HepG2 (cell line): ENCODE measurements at regions not wholly inside any gene's neighbourhood (a gene's known extent, or its start where the extent isn't known, plus 50 kb on each side); places are given as distances from the start of the nearest gene placed in this dataset.

Source experiments
- ELF4 ChIP-seq: sonication (generic); formaldehyde crosslinking; IDR thresholded peaks from 2 replicates; pipeline ENCODE4 v1.5.0; 2020; ENCODE audit warnings: missing genetic modification reagents, mild to moderate bottlenecking, moderate library complexity, borderline replicate concordance
- ETV5 ChIP-seq: IDR thresholded peaks from 2 replicates; pipeline ENCODE4 v1.6.1; 2018; ENCODE audit warnings: missing biosample characterization, missing genetic modification reagents, inconsistent platforms, borderline replicate concordance
- NCOA2 ChIP-seq: sonication (generic); formaldehyde crosslinking; IDR thresholded peaks from 2 replicates; pipeline ENCODE4 v1.8.0; 2022; ENCODE audit warnings: inconsistent platforms
- NFIB ChIP-seq: sonication (generic); formaldehyde crosslinking; IDR thresholded peaks from 2 replicates; pipeline ENCODE4 v1.9.0; 2021; ENCODE audit warnings: missing genetic modification reagents, mild to moderate bottlenecking, borderline replicate concordance
- RBM39 ChIP-seq: fragments of 200-400 bp; formaldehyde crosslinking; IDR thresholded peaks from one replicate; pipeline ENCODE4 v1.6.1; 2018; ENCODE audit warnings: antibody characterized with exemption, mild to moderate bottlenecking, low read depth, low read length; ENCODE audit not compliant: poor library complexity, severe bottlenecking
- SMC3 ChIP-seq: IDR thresholded peaks from 2 replicates; pipeline ENCODE4 v1.6.1; 2011; ENCODE audit warnings: low read length, improper control_type of control experiment
- SRSF1 ChIP-seq: fragments of 200-400 bp; formaldehyde crosslinking; optimal IDR thresholded peaks from 2 replicates; pipeline ENCODE3; 2017; ENCODE audit warnings: mild to moderate bottlenecking, low read depth, low read length, moderate library complexity
- SSRP1 ChIP-seq: IDR thresholded peaks from 2 replicates; pipeline ENCODE4 v1.6.1; 2016; ENCODE audit warnings: control low read depth
- ZNF121 ChIP-seq: sonication (generic); formaldehyde crosslinking; IDR thresholded peaks from 2 replicates; pipeline ENCODE4 v1.5.0; 2020; ENCODE audit warnings: mild to moderate bottlenecking, missing genetic modification reagents
- ZNF7 ChIP-seq: IDR thresholded peaks from 2 replicates; pipeline ENCODE4 v1.6.1; 2016; ENCODE audit warnings: missing biosample characterization, missing genetic modification reagents
- ZNF841 ChIP-seq: sonication (generic); formaldehyde crosslinking; IDR thresholded peaks from 2 replicates; pipeline ENCODE4 v1.8.1; 2023; ENCODE audit warnings: missing genetic modification reagents, borderline replicate concordance
- TF ChIP-seq, protein P1 (sequence below): sonication (generic); formaldehyde crosslinking; IDR thresholded peaks from 2 replicates; pipeline ENCODE4 v1.4.0; 2020; ENCODE audit warnings: mild to moderate bottlenecking, missing genetic modification reagents
- TF ChIP-seq, protein P2 (sequence below): sonication (generic); formaldehyde crosslinking; IDR thresholded peaks from 2 replicates; pipeline ENCODE4 v1.5.0; 2020; ENCODE audit warnings: missing genetic modification reagents
- TF ChIP-seq, protein P3 (sequence below): IDR thresholded peaks from 2 replicates; pipeline ENCODE4 v1.4.0; 2020; ENCODE audit warnings: mild to moderate bottlenecking, missing genetic modification reagents
- TF ChIP-seq, protein P4 (sequence below): sonication (generic); formaldehyde crosslinking; IDR thresholded peaks from 2 replicates; pipeline ENCODE4 v1.4.0; 2020; ENCODE audit warnings: missing genetic modification reagents, borderline replicate concordance
- TF ChIP-seq, protein P5 (sequence below): IDR thresholded peaks from 2 replicates; pipeline ENCODE4 v1.6.1; 2018; ENCODE audit warnings: missing genetic modification reagents, mild to moderate bottlenecking, missing compliant biosample characterization

DNA sequence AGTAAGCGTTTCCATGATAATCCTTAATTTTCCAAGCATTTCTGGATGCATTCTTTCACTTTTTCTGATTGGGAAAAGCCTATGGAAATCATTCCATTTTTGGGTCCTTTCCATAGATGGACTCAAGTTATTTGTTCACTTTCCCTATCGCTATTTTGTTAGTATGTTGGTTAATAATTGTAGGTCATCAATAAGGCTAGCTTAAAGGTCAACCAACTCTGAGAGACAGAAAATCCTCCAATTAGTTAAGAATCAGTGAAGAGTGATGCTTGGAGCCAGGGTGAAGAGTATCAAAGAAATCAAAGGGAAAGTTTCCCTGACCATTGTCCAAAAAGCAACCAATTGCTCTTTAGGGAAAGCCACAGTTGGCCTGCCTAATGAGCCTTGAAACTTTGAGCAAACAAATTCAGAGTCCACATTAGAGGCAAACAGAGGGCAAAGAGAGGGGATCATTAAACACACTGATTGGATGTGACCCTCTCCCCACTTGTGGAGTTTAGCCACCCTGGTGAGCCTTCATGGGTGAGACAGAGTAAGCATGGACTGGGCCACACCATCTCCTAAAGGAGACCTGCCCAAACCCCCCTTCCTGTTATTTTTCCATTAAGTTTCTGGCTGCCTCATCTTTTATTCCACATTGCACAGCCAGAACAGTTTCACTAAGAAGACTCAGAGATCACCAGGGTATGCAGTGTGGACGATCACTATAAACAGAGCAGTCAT, 133.4 kb upstream of the DYNLRB2 start (continued):
- TF ChIP-seq SRSF1 (no peak), SSRP1 (no peak), NFIB (CRISPR knock-in tag) (no peak), SMC3 (0 out of 2 replicates have a peak, but pooled peaks have one; percentile 12), ZNF7 (CRISPR knock-in tag) (no peak), RBM39 (no peak), ELF4 (CRISPR knock-in tag) (no peak), NCOA2 (CRISPR knock-in tag) (peak; percentile 83), ETV5 (CRISPR knock-in tag) (peak; percentile 43; the same call in 1 of the 2 replicates), ZNF841 (CRISPR knock-in tag) (no peak), ZNF121 (CRISPR knock-in tag) (no peak)
- TF ChIP-seq, protein P1, sequence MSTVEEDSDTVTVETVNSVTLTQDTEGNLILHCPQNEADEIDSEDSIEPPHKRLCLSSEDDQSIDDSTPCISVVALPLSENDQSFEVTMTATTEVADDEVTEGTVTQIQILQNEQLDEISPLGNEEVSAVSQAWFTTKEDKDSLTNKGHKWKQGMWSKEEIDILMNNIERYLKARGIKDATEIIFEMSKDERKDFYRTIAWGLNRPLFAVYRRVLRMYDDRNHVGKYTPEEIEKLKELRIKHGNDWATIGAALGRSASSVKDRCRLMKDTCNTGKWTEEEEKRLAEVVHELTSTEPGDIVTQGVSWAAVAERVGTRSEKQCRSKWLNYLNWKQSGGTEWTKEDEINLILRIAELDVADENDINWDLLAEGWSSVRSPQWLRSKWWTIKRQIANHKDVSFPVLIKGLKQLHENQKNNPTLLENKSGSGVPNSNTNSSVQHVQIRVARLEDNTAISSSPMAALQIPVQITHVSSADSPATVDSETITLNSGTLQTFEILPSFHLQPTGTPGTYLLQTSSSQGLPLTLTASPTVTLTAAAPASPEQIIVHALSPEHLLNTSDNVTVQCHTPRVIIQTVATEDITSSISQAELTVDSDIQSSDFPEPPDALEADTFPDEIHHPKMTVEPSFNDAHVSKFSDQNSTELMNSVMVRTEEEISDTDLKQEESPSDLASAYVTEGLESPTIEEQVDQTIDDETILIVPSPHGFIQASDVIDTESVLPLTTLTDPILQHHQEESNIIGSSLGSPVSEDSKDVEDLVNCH: no peak
- TF ChIP-seq, protein P2, sequence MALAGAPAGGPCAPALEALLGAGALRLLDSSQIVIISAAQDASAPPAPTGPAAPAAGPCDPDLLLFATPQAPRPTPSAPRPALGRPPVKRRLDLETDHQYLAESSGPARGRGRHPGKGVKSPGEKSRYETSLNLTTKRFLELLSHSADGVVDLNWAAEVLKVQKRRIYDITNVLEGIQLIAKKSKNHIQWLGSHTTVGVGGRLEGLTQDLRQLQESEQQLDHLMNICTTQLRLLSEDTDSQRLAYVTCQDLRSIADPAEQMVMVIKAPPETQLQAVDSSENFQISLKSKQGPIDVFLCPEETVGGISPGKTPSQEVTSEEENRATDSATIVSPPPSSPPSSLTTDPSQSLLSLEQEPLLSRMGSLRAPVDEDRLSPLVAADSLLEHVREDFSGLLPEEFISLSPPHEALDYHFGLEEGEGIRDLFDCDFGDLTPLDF (CRISPR knock-in tag): no peak
- TF ChIP-seq, protein P3, sequence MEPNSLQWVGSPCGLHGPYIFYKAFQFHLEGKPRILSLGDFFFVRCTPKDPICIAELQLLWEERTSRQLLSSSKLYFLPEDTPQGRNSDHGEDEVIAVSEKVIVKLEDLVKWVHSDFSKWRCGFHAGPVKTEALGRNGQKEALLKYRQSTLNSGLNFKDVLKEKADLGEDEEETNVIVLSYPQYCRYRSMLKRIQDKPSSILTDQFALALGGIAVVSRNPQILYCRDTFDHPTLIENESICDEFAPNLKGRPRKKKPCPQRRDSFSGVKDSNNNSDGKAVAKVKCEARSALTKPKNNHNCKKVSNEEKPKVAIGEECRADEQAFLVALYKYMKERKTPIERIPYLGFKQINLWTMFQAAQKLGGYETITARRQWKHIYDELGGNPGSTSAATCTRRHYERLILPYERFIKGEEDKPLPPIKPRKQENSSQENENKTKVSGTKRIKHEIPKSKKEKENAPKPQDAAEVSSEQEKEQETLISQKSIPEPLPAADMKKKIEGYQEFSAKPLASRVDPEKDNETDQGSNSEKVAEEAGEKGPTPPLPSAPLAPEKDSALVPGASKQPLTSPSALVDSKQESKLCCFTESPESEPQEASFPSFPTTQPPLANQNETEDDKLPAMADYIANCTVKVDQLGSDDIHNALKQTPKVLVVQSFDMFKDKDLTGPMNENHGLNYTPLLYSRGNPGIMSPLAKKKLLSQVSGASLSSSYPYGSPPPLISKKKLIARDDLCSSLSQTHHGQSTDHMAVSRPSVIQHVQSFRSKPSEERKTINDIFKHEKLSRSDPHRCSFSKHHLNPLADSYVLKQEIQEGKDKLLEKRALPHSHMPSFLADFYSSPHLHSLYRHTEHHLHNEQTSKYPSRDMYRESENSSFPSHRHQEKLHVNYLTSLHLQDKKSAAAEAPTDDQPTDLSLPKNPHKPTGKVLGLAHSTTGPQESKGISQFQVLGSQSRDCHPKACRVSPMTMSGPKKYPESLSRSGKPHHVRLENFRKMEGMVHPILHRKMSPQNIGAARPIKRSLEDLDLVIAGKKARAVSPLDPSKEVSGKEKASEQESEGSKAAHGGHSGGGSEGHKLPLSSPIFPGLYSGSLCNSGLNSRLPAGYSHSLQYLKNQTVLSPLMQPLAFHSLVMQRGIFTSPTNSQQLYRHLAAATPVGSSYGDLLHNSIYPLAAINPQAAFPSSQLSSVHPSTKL (CRISPR knock-in tag): peak; percentile 89
- TF ChIP-seq, protein P4, sequence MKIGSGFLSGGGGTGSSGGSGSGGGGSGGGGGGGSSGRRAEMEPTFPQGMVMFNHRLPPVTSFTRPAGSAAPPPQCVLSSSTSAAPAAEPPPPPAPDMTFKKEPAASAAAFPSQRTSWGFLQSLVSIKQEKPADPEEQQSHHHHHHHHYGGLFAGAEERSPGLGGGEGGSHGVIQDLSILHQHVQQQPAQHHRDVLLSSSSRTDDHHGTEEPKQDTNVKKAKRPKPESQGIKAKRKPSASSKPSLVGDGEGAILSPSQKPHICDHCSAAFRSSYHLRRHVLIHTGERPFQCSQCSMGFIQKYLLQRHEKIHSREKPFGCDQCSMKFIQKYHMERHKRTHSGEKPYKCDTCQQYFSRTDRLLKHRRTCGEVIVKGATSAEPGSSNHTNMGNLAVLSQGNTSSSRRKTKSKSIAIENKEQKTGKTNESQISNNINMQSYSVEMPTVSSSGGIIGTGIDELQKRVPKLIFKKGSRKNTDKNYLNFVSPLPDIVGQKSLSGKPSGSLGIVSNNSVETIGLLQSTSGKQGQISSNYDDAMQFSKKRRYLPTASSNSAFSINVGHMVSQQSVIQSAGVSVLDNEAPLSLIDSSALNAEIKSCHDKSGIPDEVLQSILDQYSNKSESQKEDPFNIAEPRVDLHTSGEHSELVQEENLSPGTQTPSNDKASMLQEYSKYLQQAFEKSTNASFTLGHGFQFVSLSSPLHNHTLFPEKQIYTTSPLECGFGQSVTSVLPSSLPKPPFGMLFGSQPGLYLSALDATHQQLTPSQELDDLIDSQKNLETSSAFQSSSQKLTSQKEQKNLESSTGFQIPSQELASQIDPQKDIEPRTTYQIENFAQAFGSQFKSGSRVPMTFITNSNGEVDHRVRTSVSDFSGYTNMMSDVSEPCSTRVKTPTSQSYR: 0 out of 2 replicates have a peak, but pooled peaks have one; percentile 15
- TF ChIP-seq, protein P5, sequence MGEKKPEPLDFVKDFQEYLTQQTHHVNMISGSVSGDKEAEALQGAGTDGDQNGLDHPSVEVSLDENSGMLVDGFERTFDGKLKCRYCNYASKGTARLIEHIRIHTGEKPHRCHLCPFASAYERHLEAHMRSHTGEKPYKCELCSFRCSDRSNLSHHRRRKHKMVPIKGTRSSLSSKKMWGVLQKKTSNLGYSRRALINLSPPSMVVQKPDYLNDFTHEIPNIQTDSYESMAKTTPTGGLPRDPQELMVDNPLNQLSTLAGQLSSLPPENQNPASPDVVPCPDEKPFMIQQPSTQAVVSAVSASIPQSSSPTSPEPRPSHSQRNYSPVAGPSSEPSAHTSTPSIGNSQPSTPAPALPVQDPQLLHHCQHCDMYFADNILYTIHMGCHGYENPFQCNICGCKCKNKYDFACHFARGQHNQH: peak; percentile 69; the same call in 1 of the 2 replicates
